ENCODE measurements at regions not wholly inside any gene's neighbourhood (a gene's known extent, or its start where the extent isn't known, plus 50 kb on each side); places are given as distances from the start of the nearest gene placed in this dataset.

- TF ChIP-seq CEBPB (IDR thresholded peaks at IDR 0.05): no peak
- no peak for TF ChIP-seq TEAD4 (IDR thresholded peaks at IDR 0.05)
- no peak for TF ChIP-seq REST (IDR thresholded peaks at IDR 0.05; ENCODE audit: low read depth)
- no peak for TF ChIP-seq FOXM1 (IDR thresholded peaks at IDR 0.05; ENCODE audit: borderline replicate concordance, low read depth)
- TF ChIP-seq TAF1 (IDR thresholded peaks at IDR 0.05; ENCODE audit: low read depth): no peak
- TF ChIP-seq EP300 (IDR thresholded peaks at IDR 0.05; ENCODE audit: borderline replicate concordance): no peak
- TF ChIP-seq CREB1 (IDR thresholded peaks at IDR 0.05; ENCODE audit: low read depth): no peak
- no peak for TF ChIP-seq EGR1 (IDR thresholded peaks at IDR 0.05)
- TF ChIP-seq YY1 (IDR thresholded peaks at IDR 0.05; ENCODE audit: low read depth): no peak
- TF ChIP-seq MAX (IDR thresholded peaks at IDR 0.05): no peak
- no peak for TF ChIP-seq TCF12 (IDR thresholded peaks at IDR 0.05; ENCODE audit: low read depth)
- no peak for TF ChIP-seq USF1 (IDR thresholded peaks at IDR 0.05)
Observed at GRCh38 chr18:71797554-71797953, 746.6 kb downstream of the CBLN2 start.

Data from Ishikawa (cell line).